ENCODE measurements at regions not wholly inside any gene's neighbourhood (a gene's known extent, or its start where the extent isn't known, plus 50 kb on each side); places are given as distances from the start of the nearest gene placed in this dataset.

DNA sequence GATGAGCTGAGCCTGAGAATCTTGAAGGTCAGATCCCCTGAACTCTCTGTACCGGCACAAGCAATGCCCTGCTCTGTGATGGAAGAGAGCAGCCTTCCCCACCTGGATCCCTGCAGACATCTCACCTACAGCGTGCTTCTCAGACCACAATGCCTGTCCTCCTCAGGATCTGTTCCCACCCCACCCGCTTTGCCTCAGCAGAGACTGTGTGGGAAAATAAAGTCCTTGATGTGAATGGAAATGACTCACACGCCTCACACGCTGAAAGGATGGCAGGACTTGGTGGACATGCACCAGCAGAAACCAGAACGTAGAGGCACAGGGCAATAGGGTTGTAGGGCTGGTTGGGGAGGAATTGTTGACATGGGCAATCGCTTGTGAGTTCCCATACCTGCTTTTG lies 117.9 kb upstream of the POU3F3 start:
- TF ChIP-seq, protein P1, sequence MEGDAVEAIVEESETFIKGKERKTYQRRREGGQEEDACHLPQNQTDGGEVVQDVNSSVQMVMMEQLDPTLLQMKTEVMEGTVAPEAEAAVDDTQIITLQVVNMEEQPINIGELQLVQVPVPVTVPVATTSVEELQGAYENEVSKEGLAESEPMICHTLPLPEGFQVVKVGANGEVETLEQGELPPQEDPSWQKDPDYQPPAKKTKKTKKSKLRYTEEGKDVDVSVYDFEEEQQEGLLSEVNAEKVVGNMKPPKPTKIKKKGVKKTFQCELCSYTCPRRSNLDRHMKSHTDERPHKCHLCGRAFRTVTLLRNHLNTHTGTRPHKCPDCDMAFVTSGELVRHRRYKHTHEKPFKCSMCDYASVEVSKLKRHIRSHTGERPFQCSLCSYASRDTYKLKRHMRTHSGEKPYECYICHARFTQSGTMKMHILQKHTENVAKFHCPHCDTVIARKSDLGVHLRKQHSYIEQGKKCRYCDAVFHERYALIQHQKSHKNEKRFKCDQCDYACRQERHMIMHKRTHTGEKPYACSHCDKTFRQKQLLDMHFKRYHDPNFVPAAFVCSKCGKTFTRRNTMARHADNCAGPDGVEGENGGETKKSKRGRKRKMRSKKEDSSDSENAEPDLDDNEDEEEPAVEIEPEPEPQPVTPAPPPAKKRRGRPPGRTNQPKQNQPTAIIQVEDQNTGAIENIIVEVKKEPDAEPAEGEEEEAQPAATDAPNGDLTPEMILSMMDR (IDR thresholded peaks at IDR 0.05; ENCODE audit: insufficient read depth, low read length, poor library complexity, severe bottlenecking) = no peak
- TF ChIP-seq EZH2phosphoT487 (conservative IDR thresholded peaks at IDR 0.05; ENCODE audit: low read length) = no peak
